Fibroblast of skin of right biceps (primary cell): ENCODE measurements at regions not wholly inside any gene's neighbourhood (a gene's known extent, or its start where the extent isn't known, plus 50 kb on each side); places are given as distances from the start of the nearest gene placed in this dataset.

Source experiments
- DNase-seq: peaks from one replicate; pipeline ENCODE4 v3.0.0-alpha.2; 2013

DNA sequence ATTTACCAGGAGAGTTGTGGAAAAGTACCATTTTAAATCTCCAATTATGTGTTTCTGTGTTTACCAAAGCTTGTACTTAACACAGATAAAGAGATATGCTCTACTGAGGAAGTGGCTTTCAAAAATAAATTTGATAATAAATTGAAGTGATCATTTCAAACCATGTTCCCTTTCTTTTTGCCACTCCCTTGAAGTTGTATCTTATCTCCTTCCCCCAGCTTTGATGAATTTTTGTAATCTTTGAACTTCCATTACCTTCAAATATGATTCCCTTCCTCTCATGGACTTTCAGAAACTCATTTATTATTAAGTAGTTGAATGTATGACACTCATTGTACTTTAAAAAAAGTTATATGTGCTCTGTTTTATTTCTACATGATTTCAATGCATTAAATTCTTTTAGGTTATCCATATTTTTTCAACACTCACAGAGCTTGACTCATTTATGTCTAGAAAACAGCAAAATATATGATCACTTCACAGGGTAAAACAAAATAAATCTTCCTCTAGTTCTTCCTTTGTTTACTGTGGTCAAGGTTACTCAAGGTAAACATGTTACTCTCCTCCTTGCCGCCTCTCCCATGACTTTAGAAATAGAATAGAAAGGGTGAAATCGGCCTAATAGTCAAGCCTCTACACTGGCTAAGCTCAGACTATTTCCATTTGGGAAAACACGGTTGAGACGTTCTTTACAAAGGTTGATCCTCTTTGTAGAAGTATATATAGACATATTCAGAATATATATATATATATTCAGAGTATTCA is 251.2 kb upstream of the SPRY2 start:
- no peak for DNase-seq

DNA sequence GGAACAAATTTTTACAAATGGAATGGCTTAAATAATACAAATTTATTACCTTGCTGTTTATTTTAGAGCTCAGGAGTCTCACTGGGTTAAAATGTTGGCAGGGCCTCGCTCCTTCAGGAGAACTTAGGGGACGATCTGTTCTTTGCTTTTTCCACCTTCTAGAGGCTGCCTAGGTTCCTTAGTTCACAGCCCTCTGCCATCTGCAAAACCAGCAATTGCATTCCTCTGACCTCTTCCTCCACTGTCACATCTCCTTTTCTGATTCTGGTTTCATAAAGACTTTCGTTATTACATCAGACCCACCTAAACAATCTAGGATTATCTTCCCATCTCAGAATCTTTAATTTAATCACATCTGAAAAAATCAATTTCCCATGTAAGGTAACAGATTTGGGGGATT is 249.6 kb upstream of the SPRY2 start:
- no peak for DNase-seq

- DNase-seq, result no peak
Measured at GRCh38 chr13:80586356-80586755, 245.4 kb upstream of the SPRY2 start.

DNA sequence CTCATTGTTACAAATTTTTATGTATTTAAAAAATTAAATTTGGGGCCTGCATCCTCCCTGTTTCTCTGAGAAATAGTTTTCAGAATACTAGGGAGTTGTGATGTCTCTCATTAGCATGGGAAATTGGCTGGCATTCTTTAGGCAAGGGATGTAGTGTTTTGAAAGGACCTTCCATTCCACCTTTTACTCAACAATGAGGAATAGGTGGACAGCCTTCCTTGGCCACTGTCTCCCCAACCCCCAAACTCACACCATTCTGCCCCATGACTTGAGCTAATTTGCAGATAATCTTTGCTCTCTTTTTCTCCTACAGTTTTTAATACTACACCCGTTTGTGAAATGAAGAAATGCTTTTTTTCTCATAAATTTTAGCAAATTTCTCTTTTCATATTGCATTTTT is 244.6 kb upstream of the SPRY2 start:
- no peak for DNase-seq

GRCh38 chr13:80584785-80585184 is 243.9 kb upstream of the SPRY2 start:
- DNase-seq, result no peak

DNA sequence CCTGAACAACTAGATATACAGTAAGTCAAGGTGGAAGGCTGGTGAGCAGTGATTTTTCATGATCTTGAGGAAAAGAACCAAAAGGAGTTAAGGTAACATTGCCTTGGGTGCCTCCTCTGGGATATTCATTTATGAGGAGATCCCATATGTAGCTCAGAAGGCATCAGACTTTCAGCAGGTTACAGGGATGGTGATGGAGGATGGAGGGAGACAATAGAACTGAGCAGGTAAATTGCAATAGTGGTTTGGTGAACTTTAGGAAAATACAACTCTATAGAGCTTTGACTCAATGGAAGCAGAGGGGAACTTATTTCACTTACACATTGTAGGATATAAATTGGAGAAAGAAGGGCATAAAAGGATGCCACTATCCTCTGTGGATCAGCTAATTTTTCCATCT is 243.4 kb upstream of the SPRY2 start:
- DNase-seq, result no peak

DNA sequence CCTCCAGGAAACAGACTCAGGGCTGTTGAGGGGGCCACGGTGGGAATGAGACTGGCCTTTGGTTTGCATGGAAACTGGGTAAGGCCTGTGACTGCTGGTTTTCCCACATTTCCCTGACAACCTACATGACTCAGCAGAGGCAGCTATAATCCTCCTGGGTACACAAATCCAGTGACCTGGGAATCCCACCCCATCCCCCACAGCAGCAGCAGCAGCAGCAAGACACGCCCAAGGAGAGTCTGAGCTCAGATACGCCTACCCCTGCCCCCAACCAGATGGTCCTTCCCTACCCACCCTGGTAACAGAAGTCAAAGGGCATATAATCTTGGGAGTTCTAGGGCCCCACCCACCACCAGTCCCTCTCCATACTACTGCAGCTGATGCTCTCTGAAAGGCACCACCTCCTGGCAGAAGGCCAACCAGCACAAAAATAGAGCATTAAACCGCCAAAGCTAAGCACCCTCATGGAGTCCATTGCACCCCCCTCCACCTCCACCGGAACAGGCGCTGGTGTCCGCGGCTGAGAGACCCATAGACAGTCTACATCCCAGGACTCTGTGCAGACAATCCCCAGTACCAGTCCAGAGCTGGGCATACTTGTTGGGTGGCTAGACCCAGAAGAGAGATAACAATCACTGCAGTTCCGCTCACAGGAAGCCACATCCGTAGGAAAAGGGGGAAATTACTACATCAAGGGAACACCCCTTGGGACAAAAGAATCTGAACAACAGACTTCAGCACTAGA is 237.2 kb upstream of the SPRY2 start:
- no peak for DNase-seq

GRCh38 chr13:80577285-80577684 is 236.4 kb upstream of the SPRY2 start:
- no peak for DNase-seq

DNA sequence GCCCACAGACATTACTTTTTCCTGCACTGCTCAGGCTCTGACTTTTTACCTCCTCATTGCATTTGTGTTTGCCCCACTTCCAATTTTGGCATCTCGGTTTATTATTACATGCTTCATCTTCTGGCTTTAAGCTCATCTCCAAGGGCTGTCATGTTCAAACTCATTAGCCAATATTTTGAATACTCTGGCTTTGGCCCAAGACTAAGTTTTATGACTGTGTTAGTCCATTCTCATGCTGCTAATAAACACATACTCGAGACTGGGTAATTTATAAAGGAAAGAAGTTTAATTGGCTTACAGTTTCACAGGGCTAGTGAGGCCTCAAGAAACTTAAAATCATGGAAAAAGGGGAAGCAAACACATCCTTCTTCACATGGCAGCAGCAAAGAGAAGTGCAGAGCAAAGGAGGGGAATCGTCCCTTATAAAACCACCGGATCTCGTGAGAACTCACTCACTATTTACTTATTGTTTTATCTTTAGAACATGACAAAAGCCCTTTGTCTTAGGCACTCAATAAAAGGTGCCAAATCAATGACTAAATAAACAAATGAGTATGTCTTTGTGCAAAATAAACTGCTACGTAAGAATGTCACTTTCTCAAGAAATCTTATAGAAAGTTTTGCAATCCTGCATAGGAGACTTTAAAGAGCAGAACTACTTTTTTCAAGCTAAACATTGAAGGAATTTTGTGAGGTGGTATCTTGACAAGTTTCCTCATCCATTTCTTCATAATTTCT is 233.4 kb upstream of the SPRY2 start:
- DNase-seq, result no peak

- no peak for DNase-seq
Measured at GRCh38 chr13:80572923-80573316, 232.0 kb upstream of the SPRY2 start.

DNA sequence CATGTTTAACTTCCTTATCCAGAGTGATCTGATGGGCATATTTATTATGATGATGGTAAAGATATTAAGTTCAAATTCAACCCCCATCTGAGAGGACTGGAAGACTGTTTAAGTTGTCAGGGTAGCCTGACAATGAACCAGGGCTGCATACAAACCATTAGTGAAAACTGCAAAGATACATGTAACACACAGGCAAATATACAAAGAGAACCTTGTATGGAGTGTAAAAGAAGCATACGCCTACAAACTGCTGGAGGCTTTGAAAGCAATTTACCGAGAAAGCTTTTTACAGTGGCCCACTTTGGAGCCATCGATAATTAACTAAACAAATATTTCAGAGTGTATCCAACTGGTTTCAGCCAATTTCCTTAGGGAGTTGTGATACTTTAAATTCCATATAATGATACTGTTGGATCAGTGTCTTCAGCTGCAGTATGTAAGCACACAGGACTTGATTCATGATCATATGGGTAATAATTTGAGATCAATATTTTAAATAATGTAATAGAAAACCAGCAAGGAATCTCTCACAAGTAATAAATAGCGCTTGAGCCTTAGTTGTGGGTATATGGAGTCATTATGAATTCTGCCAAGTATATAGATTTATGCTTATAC is 231.5 kb upstream of the SPRY2 start:
- no peak for DNase-seq

- no peak for DNase-seq
Measured at GRCh38 chr13:80571346-80572307, 230.7 kb upstream of the SPRY2 start.

- DNase-seq, result no peak
Measured at GRCh38 chr13:80563439-80563838, 222.5 kb upstream of the SPRY2 start.

- DNase-seq, result no peak
Measured at GRCh38 chr13:80562433-80563156, 221.7 kb upstream of the SPRY2 start.

GRCh38 chr13:80560609-80561008 is 219.7 kb upstream of the SPRY2 start:
- no peak for DNase-seq

- DNase-seq, result no peak
Measured at GRCh38 chr13:80559944-80560343, 219.0 kb upstream of the SPRY2 start.

- DNase-seq, result no peak
Measured at GRCh38 chr13:80558074-80558473, 217.1 kb upstream of the SPRY2 start.

DNA sequence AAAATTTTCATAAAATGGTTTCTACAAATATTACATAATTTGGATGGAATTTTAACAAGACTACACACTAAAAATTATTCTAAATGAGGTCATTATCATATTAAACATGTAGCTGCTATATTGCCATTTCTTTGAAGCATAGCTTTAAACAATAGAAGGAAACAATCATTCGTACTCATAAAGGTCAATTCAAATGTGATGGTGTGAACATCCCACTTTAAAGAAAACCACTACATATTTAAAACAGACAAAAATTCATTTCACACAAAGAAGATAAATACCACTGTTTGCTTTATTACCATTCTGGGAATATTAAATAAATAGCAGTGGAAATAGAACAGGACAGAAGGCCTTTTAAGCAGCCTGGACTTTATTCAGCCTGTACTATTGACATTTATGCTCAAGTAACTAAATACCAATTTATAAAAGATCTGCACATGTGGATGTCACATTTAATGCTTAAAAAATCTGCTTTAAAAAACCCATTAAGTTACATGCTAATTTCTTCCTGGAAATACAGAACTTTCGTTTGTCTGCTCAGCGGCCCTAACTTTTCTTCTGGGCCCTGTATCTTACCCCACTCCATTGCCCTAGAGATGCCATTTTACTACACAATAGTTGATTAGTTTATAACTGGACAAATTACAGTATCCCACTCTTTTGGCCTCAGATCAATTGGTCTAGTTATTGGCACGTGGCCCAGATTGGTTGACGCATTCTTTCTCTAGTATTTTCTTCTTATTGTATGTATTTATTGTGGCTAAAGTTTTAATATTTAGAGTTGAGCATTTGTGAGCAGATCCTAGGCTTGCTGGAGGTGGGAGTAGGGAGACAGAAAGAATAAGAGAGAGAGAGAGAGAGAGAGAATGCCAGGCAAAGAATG is 215.1 kb upstream of the SPRY2 start:
- DNase-seq, result no peak

DNA sequence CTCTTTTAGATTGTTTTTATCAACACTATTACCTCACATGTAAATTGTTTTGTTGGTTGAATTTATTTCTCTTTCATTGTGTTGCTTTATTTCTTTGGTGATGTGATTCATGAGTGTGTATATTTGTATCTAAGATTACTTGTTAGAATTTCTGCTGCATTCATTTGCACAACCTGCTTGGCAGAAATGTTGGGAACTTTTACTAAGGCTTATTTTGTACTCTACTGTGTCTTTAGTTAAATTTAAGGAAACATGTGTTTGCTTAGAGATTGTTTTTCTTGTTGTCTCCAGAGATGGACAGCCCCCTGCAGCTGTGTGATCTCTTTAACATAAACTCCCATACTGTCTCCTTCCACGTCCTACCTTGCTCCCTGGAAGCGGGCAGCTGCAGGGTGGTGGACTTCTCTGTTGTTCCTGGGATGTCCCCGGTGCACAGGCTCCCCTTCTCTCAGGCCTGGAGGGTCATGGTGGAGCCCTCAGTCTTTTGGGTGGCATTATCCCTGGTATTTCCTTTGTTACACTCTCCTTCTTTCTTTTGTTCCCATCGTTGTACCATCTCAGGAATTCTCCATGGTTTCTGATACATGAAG is 212.0 kb upstream of the SPRY2 start:
- no peak for DNase-seq
